Fibroblast of the aortic adventitia (primary cell): ENCODE measurements at regions not wholly inside any gene's neighbourhood (a gene's known extent, or its start where the extent isn't known, plus 50 kb on each side); places are given as distances from the start of the nearest gene placed in this dataset.
"Not testable (repeated sequence)": the region's sequence is repeated elsewhere in the genome, so short reads cannot be mapped to it uniquely, and the experiment has no call there.

Source experiments
- DNase-seq: peaks from one replicate; pipeline ENCODE4 v3.0.0-alpha.2; 2010; ENCODE audit warnings: low read depth
- H3K4me3 ChIP-seq: 2 replicates; pipeline ENCODE4 v1.5.1; 2011; ENCODE audit warnings: low read depth, mild to moderate bottlenecking, control low read depth, low read length, moderate library complexity
- TF ChIP-seq, protein P1 (sequence below): IDR thresholded peaks from 2 replicates; pipeline ENCODE4 v1.5.1; 2011; ENCODE audit warnings: mild to moderate bottlenecking, low read length, control low read depth, inconsistent platforms; ENCODE audit not compliant: insufficient read depth

DNA sequence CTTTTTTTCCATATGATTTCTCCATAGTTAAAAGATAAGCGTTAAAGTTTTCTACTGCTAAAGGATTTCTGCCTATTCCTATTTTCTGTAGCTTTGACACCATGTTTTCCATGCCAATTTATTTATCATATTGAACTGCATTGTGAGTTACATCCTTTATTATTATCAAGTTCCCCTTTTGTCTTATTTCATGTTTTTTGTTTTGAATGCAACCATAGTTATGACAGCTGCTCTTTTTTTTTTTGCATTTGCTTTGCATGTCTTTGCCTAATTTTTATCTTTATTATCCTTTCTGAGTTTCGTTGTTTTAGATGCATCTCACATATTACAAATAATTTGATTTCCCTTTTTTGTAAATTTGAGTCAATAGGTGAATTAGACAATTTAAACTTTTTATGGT is 161.5 kb downstream of the DEPDC1B start:
- TF ChIP-seq, protein P1, sequence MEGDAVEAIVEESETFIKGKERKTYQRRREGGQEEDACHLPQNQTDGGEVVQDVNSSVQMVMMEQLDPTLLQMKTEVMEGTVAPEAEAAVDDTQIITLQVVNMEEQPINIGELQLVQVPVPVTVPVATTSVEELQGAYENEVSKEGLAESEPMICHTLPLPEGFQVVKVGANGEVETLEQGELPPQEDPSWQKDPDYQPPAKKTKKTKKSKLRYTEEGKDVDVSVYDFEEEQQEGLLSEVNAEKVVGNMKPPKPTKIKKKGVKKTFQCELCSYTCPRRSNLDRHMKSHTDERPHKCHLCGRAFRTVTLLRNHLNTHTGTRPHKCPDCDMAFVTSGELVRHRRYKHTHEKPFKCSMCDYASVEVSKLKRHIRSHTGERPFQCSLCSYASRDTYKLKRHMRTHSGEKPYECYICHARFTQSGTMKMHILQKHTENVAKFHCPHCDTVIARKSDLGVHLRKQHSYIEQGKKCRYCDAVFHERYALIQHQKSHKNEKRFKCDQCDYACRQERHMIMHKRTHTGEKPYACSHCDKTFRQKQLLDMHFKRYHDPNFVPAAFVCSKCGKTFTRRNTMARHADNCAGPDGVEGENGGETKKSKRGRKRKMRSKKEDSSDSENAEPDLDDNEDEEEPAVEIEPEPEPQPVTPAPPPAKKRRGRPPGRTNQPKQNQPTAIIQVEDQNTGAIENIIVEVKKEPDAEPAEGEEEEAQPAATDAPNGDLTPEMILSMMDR = no peak
- no peak overlapping the region for H3K4me3 ChIP-seq
- DNase-seq = no peak

- no peak overlapping the region for H3K4me3 ChIP-seq
- TF ChIP-seq, protein P1 = no peak
- no peak for DNase-seq
These were observed 164.0 kb downstream of the DEPDC1B start for GRCh38 chr5:60535951-60536350.

DNA sequence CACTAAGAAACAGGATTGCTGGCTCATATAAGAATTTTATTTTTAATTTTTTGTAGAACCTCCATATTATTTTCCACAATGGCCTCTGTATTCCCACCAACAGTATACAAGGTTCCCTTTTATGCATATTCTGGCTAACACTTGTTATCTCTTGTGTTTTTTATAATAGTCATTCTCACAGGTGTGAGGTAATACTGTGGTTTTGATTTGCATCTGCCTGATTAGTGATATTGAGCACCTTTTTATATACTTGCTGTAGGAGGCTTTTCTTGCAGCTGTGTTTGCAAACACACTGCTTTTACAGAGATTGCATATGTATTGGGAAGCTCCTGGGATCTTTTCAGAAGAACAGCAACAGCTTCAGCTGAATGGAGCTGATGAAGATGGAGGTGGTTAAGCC is 164.8 kb downstream of the DEPDC1B start:
- H3K4me3 ChIP-seq = no peak overlapping the region
- TF ChIP-seq, protein P1 = no peak
- DNase-seq = no peak

GRCh38 chr5:60533789-60534188 is 166.2 kb downstream of the DEPDC1B start:
- no peak overlapping the region for H3K4me3 ChIP-seq
- no peak for DNase-seq
- TF ChIP-seq, protein P1 = no peak

DNA sequence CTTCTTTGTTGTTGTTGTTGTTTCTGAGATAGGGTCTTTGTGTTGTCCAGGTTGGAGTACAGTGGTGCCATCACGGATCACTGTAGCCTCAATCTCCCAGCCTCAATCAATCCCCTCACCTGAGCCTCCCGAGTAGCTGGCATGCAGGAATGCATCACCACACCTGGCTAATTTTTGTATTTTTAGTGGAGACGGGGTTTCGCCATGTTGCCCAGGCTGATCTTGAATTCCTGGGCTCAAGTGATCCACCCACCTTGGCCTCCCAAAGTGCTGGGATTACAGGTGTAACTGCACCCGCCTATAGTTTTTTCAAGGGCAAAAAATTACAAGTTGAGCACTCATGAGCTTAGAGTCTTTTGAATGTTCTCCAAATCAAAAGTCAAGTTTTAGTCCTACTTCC is 167.2 kb downstream of the DEPDC1B start:
- not testable (repeated sequence) for DNase-seq, H3K4me3 ChIP-seq

DNA sequence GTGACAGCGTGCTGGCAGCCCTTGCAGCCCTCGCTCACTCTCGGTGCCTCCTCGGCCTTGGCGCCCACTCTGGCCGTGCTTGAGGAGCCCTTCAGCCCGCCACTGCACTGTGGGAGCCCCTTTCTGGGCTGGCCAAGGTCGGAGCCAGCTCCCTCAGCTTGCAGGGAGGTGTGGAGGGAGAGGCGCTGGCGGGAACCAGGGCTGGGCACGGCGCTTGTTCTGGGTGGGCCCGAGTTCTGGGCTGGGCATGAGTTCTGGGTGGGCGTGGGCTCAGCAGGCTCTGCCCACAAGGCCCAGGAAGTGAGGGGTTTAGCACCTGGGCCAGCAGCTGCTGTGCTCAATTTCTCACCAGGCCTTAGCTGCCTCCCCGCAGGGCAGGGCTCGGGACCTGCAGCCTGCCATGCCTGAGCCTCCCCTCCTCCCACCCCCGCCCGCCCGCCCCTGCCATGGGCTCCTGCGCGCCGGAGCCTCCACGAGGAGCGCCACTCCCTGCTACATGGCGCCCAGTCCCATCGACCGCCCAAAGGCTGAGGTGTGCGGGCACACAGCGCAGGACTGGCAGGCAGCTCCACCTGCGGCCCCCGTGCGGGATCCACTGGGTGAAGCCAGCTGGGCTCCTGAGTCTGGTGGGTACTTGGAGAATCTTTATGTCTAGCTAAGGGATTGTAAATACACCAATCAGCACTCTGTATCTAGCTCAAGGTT is 169.7 kb downstream of the DEPDC1B start:
- not testable (repeated sequence) for H3K4me3 ChIP-seq, DNase-seq

GRCh38 chr5:60529001-60529400 is 171.0 kb downstream of the DEPDC1B start:
- DNase-seq = no peak
- TF ChIP-seq, protein P1 = no peak
- no peak overlapping the region for H3K4me3 ChIP-seq

DNA sequence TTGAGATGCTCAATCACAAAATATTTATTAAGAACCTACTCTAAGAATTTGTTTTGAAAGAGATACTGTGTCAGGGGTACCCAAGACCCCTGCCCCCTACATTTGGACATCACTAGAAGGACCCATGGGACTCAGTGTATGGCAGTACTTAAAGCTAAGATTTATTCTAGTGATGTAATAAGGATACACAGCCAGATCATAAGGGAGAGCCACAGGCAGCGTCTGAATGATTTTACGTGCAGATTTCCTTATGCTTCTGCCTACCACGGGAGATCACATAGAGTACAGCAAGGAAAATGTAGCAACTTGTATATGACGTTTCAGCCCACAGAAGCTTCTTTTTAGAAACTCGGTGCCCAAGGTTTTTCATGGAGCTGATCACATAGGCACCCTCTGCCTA is 172.9 kb downstream of the DEPDC1B start:
- no peak for DNase-seq
- H3K4me3 ChIP-seq = no peak overlapping the region
- TF ChIP-seq, protein P1 = no peak
